Liver (tissue), 3 donors: ENCODE measurements at regions not wholly inside any gene's neighbourhood (a gene's known extent, or its start where the extent isn't known, plus 50 kb on each side); places are given as distances from the start of the nearest gene placed in this dataset.

ENCODE experiments used
- ATF3 ChIP-seq: IDR thresholded peaks from 2 replicates; pipeline ENCODE4 v1.6.1; 2016; ENCODE audit warnings: antibody characterized with exemption
- EGR1 ChIP-seq, 2 donors: IDR thresholded peaks; 2 replicates each; pipeline ENCODE4 v1.6.1; 2016 to 2018; ENCODE audit warnings: antibody characterized with exemption in 2 of 2, low read depth in 2 of 2
- FOXA2 ChIP-seq: IDR thresholded peaks from 2 replicates; pipeline ENCODE4 v1.6.1; 2016; ENCODE audit warnings: antibody characterized with exemption
- GABPA ChIP-seq, 2 donors: IDR thresholded peaks in 1 of 2; conservative IDR thresholded peaks in 1 of 2; 2 replicates each; pipeline ENCODE4 v1.6.1; 2016; ENCODE audit warnings: antibody characterized with exemption in 2 of 2, mild to moderate bottlenecking in 1 of 2, moderate library complexity in 1 of 2
- JUND ChIP-seq, 2 donors: IDR thresholded peaks; 2 replicates each; pipeline ENCODE4 v1.6.1; 2016; ENCODE audit warnings: antibody characterized with exemption in 2 of 2
- RAD21 ChIP-seq, 2 donors: IDR thresholded peaks; 2 replicates each; pipeline ENCODE4 v1.6.1; 2016; ENCODE audit warnings: antibody characterized with exemption in 2 of 2, mild to moderate bottlenecking in 2 of 2
- SP1 ChIP-seq: IDR thresholded peaks from 2 replicates; pipeline ENCODE4 v1.6.1; 2018; ENCODE audit warnings: antibody characterized with exemption, mild to moderate bottlenecking
- TAF1 ChIP-seq: conservative IDR thresholded peaks from 2 replicates; pipeline ENCODE4 v1.6.1; 2016; ENCODE audit warnings: antibody characterized with exemption, mild to moderate bottlenecking
- ZBTB33 ChIP-seq: IDR thresholded peaks from 2 replicates; pipeline ENCODE4 v1.6.1; 2016; ENCODE audit warnings: antibody characterized with exemption
- TF ChIP-seq, protein P1 (sequence below): fragments of 150-350 bp; IDR thresholded peaks from 2 replicates; pipeline ENCODE4 v1.5.1; 2017; ENCODE audit warnings: improper control_type of control experiment, low read depth, low read length; ENCODE audit not compliant: missing input control
- TF ChIP-seq, protein P2 (sequence below): IDR thresholded peaks from 2 replicates; pipeline ENCODE4 v1.6.1; 2016; ENCODE audit warnings: antibody characterized with exemption
- TF ChIP-seq, protein P3 (sequence below): IDR thresholded peaks from 2 replicates; pipeline ENCODE4 v1.6.1; 2016; ENCODE audit warnings: antibody characterized with exemption, mild to moderate bottlenecking
- donor health status: healthy.
- donor health status: healthy.

DNA sequence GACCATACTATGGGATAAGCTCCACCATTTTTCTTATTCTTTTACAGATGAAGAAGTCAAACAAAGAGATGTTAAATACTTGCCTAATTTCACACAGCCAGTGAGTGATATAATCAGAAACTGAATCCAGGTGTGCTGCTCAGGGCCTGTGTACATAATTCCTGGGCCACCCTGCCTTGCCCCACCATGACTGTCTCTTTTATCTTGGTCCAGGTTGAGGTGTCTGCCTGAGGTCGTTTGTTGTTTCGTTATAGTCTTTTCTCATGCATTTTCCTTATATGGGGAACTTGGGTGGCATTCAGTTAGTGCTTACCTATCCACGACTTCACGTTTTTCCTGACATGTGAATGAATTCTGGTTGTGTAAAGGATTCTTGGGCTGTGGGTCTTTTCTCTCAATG lies 277.6 kb downstream of the COL12A1 start:
- TF ChIP-seq, protein P1, sequence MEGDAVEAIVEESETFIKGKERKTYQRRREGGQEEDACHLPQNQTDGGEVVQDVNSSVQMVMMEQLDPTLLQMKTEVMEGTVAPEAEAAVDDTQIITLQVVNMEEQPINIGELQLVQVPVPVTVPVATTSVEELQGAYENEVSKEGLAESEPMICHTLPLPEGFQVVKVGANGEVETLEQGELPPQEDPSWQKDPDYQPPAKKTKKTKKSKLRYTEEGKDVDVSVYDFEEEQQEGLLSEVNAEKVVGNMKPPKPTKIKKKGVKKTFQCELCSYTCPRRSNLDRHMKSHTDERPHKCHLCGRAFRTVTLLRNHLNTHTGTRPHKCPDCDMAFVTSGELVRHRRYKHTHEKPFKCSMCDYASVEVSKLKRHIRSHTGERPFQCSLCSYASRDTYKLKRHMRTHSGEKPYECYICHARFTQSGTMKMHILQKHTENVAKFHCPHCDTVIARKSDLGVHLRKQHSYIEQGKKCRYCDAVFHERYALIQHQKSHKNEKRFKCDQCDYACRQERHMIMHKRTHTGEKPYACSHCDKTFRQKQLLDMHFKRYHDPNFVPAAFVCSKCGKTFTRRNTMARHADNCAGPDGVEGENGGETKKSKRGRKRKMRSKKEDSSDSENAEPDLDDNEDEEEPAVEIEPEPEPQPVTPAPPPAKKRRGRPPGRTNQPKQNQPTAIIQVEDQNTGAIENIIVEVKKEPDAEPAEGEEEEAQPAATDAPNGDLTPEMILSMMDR = no peak
- TF ChIP-seq RAD21 (IDR thresholded peaks at IDR 0.05) (no peak), JUND (IDR thresholded peaks at IDR 0.05) (no peak), ZBTB33 (no peak), TAF1 (no peak), ATF3 (no peak), EGR1 (IDR thresholded peaks at IDR 0.05; ENCODE audit: low read depth in 2 of 2) (no peak), FOXA2 (no peak), SP1 (no peak), GABPA (IDR thresholded peaks at IDR 0.05 in 1 of 2, conservative IDR thresholded peaks at IDR 0.05 in 1 of 2) (no peak)
- TF ChIP-seq, protein P2, sequence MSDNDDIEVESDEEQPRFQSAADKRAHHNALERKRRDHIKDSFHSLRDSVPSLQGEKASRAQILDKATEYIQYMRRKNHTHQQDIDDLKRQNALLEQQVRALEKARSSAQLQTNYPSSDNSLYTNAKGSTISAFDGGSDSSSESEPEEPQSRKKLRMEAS = no peak
- TF ChIP-seq, protein P3, sequence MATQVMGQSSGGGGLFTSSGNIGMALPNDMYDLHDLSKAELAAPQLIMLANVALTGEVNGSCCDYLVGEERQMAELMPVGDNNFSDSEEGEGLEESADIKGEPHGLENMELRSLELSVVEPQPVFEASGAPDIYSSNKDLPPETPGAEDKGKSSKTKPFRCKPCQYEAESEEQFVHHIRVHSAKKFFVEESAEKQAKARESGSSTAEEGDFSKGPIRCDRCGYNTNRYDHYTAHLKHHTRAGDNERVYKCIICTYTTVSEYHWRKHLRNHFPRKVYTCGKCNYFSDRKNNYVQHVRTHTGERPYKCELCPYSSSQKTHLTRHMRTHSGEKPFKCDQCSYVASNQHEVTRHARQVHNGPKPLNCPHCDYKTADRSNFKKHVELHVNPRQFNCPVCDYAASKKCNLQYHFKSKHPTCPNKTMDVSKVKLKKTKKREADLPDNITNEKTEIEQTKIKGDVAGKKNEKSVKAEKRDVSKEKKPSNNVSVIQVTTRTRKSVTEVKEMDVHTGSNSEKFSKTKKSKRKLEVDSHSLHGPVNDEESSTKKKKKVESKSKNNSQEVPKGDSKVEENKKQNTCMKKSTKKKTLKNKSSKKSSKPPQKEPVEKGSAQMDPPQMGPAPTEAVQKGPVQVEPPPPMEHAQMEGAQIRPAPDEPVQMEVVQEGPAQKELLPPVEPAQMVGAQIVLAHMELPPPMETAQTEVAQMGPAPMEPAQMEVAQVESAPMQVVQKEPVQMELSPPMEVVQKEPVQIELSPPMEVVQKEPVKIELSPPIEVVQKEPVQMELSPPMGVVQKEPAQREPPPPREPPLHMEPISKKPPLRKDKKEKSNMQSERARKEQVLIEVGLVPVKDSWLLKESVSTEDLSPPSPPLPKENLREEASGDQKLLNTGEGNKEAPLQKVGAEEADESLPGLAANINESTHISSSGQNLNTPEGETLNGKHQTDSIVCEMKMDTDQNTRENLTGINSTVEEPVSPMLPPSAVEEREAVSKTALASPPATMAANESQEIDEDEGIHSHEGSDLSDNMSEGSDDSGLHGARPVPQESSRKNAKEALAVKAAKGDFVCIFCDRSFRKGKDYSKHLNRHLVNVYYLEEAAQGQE = no peak
